Calu3 (cell line): ENCODE measurements at regions not wholly inside any gene's neighbourhood (a gene's known extent, or its start where the extent isn't known, plus 50 kb on each side); places are given as distances from the start of the nearest gene placed in this dataset.

Experiments used
- BruUV-seq: library from RNA; stranded (reverse); fragments of 400-500 nt; replicated peaks from 2 replicates; lab custom pipeline; 2021; lab: Mats Ljungman, UMichigan
- CTCF ChIA-PET: fragments of 300-600 bp; sonication (Branson Sonifier 250); formaldehyde crosslinking; loops from one replicate; lab custom pipeline; 2022; ENCODE audit warnings: antibody characterized with exemption; lab: Charles Lee
- DNase-seq: peaks from one replicate; pipeline ENCODE4 v3.0.0; 2022
- H3K27ac Mint-ChIP-seq: one replicate; pipeline ENCODE4 v1.8.0; 2022; ENCODE audit warnings: mixed read lengths; ENCODE audit not compliant: unreplicated experiment
- H3K27me3 Mint-ChIP-seq: one replicate; pipeline ENCODE4 v1.8.0; 2022; ENCODE audit warnings: mixed read lengths; ENCODE audit not compliant: unreplicated experiment
- H3K36me3 Mint-ChIP-seq: one replicate; pipeline ENCODE4 v1.8.0; 2022; ENCODE audit warnings: mild to moderate bottlenecking, moderate library complexity, mixed read lengths; ENCODE audit not compliant: insufficient read depth, unreplicated experiment
- H3K4me1 Mint-ChIP-seq: one replicate; pipeline ENCODE4 v1.8.0; 2022; ENCODE audit warnings: mild to moderate bottlenecking, low read depth, mixed read lengths; ENCODE audit not compliant: unreplicated experiment
- H3K4me3 Mint-ChIP-seq: one replicate; pipeline ENCODE4 v1.8.0; 2022; ENCODE audit warnings: mild to moderate bottlenecking, low read depth, moderate library complexity, mixed read lengths; ENCODE audit not compliant: unreplicated experiment
- H3K9me3 Mint-ChIP-seq: one replicate; pipeline ENCODE4 v1.8.0; 2022; ENCODE audit warnings: low read depth, mixed read lengths; ENCODE audit not compliant: unreplicated experiment
- intact Hi-C: fragments of 100-400 bp; cut with micrococcal nuclease; formaldehyde crosslinking; loops from one replicate; pipeline ENCODE4 v1.10.0; 2022; ENCODE audit not compliant: unreplicated experiment
- TF ChIP-seq, protein P1 (sequence below): fragments of 200-600 bp; IDR thresholded peaks from one replicate; pipeline ENCODE4 v1.8.0; 2022; ENCODE audit warnings: antibody characterized with exemption; ENCODE audit not compliant: unreplicated experiment

DNA sequence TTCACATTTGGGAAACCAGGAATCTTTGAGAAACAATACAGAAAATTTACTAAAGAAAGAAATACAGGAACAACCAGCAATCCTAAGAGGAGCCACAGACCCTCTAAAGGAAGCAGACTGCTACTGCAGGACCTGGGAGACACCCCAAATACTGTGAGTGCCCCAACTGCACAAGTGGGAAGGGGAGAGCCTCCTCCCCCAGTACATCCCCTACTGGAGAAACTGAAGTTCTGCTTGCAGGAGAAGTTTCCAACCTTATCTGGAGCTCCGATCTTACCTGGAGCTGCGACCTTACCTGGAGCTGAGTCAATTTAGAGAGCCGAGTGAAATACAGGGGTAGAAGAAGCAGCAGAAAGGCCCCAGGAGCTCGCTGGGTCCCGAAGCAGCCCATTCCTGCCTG is 236.4 kb upstream of the SPRY2 start:
- CTCF ChIA-PET: no interaction called here
- intact Hi-C loops: no loop called here
- H3K4me3 Mint-ChIP-seq: no peak overlapping the region
- no peak for DNase-seq
- TF ChIP-seq, protein P1, sequence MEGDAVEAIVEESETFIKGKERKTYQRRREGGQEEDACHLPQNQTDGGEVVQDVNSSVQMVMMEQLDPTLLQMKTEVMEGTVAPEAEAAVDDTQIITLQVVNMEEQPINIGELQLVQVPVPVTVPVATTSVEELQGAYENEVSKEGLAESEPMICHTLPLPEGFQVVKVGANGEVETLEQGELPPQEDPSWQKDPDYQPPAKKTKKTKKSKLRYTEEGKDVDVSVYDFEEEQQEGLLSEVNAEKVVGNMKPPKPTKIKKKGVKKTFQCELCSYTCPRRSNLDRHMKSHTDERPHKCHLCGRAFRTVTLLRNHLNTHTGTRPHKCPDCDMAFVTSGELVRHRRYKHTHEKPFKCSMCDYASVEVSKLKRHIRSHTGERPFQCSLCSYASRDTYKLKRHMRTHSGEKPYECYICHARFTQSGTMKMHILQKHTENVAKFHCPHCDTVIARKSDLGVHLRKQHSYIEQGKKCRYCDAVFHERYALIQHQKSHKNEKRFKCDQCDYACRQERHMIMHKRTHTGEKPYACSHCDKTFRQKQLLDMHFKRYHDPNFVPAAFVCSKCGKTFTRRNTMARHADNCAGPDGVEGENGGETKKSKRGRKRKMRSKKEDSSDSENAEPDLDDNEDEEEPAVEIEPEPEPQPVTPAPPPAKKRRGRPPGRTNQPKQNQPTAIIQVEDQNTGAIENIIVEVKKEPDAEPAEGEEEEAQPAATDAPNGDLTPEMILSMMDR: no peak
- no TSS peak for BruUV-seq
- H3K27ac Mint-ChIP-seq: no peak overlapping the region
- no peaks in the 10 kb centered on the region for H3K36me3 Mint-ChIP-seq
- H3K9me3 Mint-ChIP-seq: no peaks in the 10 kb centered on the region
- H3K27me3 Mint-ChIP-seq: no peaks in the 10 kb centered on the region
- no peaks in the 10 kb centered on the region for H3K4me1 Mint-ChIP-seq

DNA sequence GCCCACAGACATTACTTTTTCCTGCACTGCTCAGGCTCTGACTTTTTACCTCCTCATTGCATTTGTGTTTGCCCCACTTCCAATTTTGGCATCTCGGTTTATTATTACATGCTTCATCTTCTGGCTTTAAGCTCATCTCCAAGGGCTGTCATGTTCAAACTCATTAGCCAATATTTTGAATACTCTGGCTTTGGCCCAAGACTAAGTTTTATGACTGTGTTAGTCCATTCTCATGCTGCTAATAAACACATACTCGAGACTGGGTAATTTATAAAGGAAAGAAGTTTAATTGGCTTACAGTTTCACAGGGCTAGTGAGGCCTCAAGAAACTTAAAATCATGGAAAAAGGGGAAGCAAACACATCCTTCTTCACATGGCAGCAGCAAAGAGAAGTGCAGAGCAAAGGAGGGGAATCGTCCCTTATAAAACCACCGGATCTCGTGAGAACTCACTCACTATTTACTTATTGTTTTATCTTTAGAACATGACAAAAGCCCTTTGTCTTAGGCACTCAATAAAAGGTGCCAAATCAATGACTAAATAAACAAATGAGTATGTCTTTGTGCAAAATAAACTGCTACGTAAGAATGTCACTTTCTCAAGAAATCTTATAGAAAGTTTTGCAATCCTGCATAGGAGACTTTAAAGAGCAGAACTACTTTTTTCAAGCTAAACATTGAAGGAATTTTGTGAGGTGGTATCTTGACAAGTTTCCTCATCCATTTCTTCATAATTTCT is 233.4 kb upstream of the SPRY2 start:
- intact Hi-C loops: no loop called here
- Mint-ChIP-seq H3K27me3 (no peaks in the 10 kb centered on the region), H3K4me1 (no peaks in the 10 kb centered on the region), H3K36me3 (no peaks in the 10 kb centered on the region), H3K9me3 (no peaks in the 10 kb centered on the region), H3K27ac (no peak overlapping the region), H3K4me3 (no peak overlapping the region)
- TF ChIP-seq, protein P1: no peak
- no TSS peak for BruUV-seq
- DNase-seq: no peak
- CTCF ChIA-PET: no interaction called here

DNA sequence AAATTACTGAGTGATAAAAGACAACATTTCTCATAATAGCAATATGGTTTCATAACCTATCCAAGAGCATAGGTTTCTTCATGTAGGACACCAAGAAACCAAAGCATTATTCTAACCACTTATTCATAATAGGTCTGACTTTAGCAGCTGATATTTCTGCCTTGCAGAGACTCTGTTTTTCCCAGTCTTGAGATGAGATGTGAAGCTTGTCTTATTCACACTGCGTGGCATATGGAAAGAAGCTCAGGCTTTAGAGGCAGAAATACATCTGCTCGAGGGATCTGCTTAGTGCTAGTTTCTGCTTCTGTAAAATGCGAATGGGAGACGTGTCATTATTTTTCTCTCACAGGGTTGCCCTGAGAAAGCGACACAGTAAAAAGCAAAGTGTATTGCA is 232.0 kb upstream of the SPRY2 start:
- Mint-ChIP-seq H3K36me3 (no peaks in the 10 kb centered on the region), H3K9me3 (no peaks in the 10 kb centered on the region), H3K27ac (no peak overlapping the region), H3K4me1 (no peaks in the 10 kb centered on the region), H3K4me3 (no peak overlapping the region), H3K27me3 (no peaks in the 10 kb centered on the region)
- no peak for DNase-seq
- TF ChIP-seq, protein P1: no peak
- no TSS peak for BruUV-seq
- CTCF ChIA-PET: no interaction called here
- intact Hi-C loops: no loop called here

DNA sequence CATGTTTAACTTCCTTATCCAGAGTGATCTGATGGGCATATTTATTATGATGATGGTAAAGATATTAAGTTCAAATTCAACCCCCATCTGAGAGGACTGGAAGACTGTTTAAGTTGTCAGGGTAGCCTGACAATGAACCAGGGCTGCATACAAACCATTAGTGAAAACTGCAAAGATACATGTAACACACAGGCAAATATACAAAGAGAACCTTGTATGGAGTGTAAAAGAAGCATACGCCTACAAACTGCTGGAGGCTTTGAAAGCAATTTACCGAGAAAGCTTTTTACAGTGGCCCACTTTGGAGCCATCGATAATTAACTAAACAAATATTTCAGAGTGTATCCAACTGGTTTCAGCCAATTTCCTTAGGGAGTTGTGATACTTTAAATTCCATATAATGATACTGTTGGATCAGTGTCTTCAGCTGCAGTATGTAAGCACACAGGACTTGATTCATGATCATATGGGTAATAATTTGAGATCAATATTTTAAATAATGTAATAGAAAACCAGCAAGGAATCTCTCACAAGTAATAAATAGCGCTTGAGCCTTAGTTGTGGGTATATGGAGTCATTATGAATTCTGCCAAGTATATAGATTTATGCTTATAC is 231.5 kb upstream of the SPRY2 start:
- no peaks in the 10 kb centered on the region for H3K27me3 Mint-ChIP-seq
- BruUV-seq: no TSS peak
- intact Hi-C loops: no loop called here
- no peak for DNase-seq
- no peak overlapping the region for H3K4me3 Mint-ChIP-seq
- no peaks in the 10 kb centered on the region for H3K36me3 Mint-ChIP-seq
- H3K27ac Mint-ChIP-seq: no peak overlapping the region
- H3K9me3 Mint-ChIP-seq: no peaks in the 10 kb centered on the region
- CTCF ChIA-PET: no interaction called here
- no peaks in the 10 kb centered on the region for H3K4me1 Mint-ChIP-seq
- TF ChIP-seq, protein P1: no peak
